GM12864 (cell line): ENCODE measurements at regions not wholly inside any gene's neighbourhood (a gene's known extent, or its start where the extent isn't known, plus 50 kb on each side); places are given as distances from the start of the nearest gene placed in this dataset.

ENCODE experiments used
- DNase-seq: peaks from one replicate; pipeline ENCODE4 v3.0.0-alpha.2; 2011; ENCODE audit warnings: low read depth
- H3K4me3 ChIP-seq: 2 replicates; pipeline ENCODE4 v1.5.1; 2011; ENCODE audit warnings: mild to moderate bottlenecking, low read depth, low read length, control low read depth
- TF ChIP-seq, protein P1 (sequence below): IDR thresholded peaks from 2 replicates; pipeline ENCODE4 v1.5.1; 2011; ENCODE audit warnings: low read depth, mild to moderate bottlenecking, moderate library complexity, low read length, control low read depth, inconsistent platforms; ENCODE audit errors: missing control alignments

DNA sequence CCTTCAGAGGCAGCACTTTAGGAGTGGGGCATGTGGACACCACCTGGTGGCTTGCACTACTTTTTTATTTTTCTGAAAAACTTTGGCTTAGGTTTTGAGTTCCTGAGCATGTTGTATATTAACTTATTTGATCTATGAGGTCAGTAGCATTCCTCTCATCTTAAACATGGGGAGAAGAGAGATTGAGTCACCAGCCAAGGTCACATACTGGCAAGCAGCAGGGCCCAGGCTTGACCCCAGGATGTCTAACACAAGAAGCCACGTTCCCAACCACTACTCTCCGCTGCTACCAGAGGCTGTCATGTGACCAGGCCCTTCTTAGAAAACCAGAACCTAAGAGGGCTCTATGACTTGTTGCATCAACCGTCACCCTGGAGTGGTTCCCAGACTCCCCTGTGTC is 210.3 kb upstream of the GPR26 start:
- TF ChIP-seq, protein P1, sequence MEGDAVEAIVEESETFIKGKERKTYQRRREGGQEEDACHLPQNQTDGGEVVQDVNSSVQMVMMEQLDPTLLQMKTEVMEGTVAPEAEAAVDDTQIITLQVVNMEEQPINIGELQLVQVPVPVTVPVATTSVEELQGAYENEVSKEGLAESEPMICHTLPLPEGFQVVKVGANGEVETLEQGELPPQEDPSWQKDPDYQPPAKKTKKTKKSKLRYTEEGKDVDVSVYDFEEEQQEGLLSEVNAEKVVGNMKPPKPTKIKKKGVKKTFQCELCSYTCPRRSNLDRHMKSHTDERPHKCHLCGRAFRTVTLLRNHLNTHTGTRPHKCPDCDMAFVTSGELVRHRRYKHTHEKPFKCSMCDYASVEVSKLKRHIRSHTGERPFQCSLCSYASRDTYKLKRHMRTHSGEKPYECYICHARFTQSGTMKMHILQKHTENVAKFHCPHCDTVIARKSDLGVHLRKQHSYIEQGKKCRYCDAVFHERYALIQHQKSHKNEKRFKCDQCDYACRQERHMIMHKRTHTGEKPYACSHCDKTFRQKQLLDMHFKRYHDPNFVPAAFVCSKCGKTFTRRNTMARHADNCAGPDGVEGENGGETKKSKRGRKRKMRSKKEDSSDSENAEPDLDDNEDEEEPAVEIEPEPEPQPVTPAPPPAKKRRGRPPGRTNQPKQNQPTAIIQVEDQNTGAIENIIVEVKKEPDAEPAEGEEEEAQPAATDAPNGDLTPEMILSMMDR, result no peak
- DNase-seq, result no peak
- H3K4me3 ChIP-seq, result no peak overlapping the region

DNA sequence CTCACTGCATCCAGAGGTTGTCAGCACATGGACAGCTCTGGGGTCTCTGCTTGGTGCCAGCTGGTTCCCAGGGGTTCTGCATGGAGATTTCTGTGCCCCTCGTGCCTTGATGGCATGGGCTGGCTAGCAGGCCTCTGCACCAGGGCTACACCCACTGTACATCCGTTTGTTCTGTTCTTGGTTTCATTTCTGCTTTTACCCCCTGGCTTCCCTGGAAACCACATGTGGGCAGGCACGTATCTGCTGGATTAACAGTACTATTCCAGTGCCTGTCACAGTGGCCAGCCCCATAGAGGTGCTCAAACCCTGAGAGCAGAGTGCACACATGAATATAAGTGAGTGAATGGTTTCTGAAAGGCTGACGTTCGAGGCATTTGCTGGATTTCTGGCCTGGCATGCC is 207.2 kb upstream of the GPR26 start:
- H3K4me3 ChIP-seq, result no peak overlapping the region
- DNase-seq, result peak; percentile 34
- TF ChIP-seq, protein P1, result no peak

DNA sequence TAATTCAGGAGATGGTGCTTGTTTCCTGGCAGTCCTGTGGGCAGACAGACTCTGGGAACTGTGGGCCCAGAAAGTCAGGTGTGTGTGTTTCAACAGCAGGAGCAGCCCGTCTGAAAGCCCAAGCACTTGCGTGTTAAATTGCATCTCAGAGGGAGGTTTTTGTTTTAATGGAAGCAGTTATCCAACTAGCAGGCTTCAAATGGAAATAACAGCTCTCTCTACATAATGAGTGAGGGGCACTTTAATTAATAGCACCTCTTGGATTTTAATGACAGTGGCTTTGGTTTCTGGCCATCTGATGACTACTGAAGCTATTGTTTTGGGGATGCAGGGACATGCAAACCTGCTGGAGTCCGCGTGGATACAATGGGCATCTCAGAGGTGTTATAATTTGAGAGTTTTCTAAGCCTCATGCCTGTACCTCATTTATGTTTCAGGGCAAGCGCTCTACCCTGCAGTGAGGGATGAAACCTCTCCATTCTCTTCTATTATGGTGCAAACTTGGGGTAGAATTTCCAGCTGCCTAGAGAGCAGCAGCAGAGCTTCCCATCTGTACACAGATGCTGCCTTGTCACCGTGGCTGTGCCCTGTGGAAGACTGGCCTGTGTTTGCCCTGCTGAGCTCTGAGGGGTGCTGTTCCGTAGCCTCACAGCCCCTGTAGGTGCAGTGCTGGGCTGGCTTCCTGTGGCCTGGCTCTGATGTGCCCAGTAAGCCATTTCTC is 206.6 kb upstream of the GPR26 start:
- DNase-seq, result no peak
- TF ChIP-seq, protein P1, result no peak
- no peak overlapping the region for H3K4me3 ChIP-seq

DNA sequence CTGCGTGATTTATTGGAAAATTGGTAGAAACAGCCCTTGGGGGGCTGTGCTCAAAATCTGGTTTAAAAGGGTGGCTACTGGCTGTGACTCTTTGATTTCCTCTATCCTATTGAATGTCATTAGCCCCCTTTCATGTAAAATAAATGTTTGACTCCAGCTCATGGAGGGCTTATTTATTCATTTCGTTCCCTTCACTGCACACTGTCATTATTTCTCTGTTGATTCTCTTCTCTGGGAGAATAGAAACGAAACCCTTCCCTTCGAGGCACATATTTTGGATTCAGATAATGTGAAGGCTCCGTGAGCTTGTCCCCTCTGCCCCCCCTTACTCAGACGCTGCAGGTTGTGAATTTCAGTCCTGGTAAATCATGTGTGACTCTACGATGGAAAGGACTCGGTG is 203.9 kb upstream of the GPR26 start:
- TF ChIP-seq, protein P1, result no peak
- no peak for DNase-seq
- H3K4me3 ChIP-seq, result no peak overlapping the region

DNA sequence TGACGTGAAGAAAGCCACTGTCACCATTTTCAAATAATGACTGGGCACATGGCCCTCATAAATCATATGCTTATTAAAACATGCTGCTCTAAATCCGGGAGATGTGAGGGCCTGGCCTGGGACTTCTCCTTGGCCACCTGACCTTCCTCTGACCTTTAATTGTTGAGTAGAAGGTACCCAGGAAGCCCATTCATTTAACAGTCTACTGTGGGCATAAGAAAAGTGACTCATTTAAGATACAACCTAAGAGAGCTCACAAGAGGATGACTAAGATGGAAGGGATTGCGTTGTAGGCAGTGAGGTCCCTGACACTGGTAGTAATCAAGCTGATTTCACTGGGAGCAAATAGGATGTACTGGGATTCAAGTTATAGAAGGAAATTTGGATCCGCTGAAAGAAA is 203.4 kb upstream of the GPR26 start:
- TF ChIP-seq, protein P1, result no peak
- no peak for DNase-seq

DNA sequence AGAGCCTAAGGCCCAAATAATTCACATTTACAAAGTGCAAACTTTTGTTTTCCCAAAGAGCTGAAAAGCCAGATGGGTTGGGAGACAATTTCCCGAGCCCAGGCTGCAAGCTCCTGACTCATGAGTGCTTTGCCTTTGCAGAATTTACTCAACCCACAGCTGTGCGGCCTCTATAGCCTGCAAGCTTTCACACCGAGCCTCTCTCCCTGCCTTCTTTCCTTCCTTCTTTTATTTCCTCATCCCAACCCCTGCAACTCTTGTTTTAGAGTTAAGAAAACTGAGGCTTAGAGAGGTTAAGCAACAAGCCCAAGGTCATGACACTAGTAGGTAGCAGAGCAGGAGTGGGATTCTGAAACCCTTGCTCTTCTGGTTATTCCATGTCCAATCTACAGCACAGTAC is 203.0 kb upstream of the GPR26 start:
- H3K4me3 ChIP-seq, result no peak overlapping the region
- no peak for DNase-seq
- TF ChIP-seq, protein P1, result no peak

More for the DNA sequence above, 203.4 kb upstream of the GPR26 start:
- H3K4me3 ChIP-seq, result no peak overlapping the region

DNA sequence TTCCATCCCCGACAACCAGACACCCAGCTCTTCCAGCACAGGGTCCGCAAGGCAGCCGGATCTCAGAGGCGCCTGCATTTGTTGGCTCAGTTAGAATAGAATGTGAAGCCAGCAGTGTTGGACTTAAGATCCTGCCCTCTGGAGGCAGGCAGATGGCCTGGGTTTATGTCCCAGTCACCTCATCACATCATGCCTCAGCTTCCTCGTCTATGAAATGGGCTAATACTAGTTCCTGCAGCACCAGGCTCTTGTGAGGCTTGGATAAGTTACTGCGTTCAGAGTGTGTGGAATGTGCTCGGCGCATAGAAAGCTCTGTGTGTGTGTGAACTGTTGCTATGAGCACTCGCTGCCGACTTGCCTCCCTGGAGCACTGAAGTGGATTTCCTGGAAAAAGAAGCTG is 202.5 kb upstream of the GPR26 start:
- TF ChIP-seq, protein P1, result no peak
- DNase-seq, result no peak
- H3K4me3 ChIP-seq, result no peak overlapping the region
